Left lobe of liver (tissue), 2 donors: ENCODE measurements at regions not wholly inside any gene's neighbourhood (a gene's known extent, or its start where the extent isn't known, plus 50 kb on each side); places are given as distances from the start of the nearest gene placed in this dataset.

Source experiments
- ATAC-seq: fragments of 200-7000 bp; cut with Tn5 transposase; one replicate; pipeline ENCODE4 v1.9.1; 2020; ENCODE audit warnings: mild to moderate bottlenecking, moderate library complexity
- DNase-seq: peaks from one replicate; pipeline ENCODE4 v3.0.0-alpha.2; 2020; ENCODE audit warnings: low spot score
- donor health status: DM: no; HTN: no; CAD: no; lungs with moderate emphysema.
- donor health status: DM: no; HTN: yes; CAD: no.

- DNase-seq (no peak), ATAC-seq (no peak)
Observed at GRCh38 chr11:42161886-42162285, 702.4 kb upstream of the LRRC4C start.

- ATAC-seq (no peak), DNase-seq (no peak)
Observed at GRCh38 chr11:42169191-42169590, 709.7 kb upstream of the LRRC4C start.

GRCh38 chr11:42170601-42171000 lies 711.1 kb upstream of the LRRC4C start:
- ATAC-seq (no peak), DNase-seq (no peak)

GRCh38 chr11:42171046-42171445 lies 711.6 kb upstream of the LRRC4C start:
- DNase-seq (no peak), ATAC-seq (no peak)

- DNase-seq (no peak), ATAC-seq (no peak)
Observed at GRCh38 chr11:42172441-42172840, 713.0 kb upstream of the LRRC4C start.

GRCh38 chr11:42175203-42175602 lies 715.8 kb upstream of the LRRC4C start:
- ATAC-seq (no peak), DNase-seq (no peak)

- ATAC-seq = no peak
- DNase-seq = no peak
Observed at GRCh38 chr11:42179216-42179615, 719.8 kb upstream of the LRRC4C start.

- DNase-seq (no peak), ATAC-seq (no peak)
Observed at GRCh38 chr11:42195289-42196013, 736.0 kb upstream of the LRRC4C start.

- ATAC-seq = no peak
- no peak for DNase-seq
Observed at GRCh38 chr11:42200311-42200710, 740.9 kb upstream of the LRRC4C start.

- ATAC-seq (no peak), DNase-seq (no peak)
Observed at GRCh38 chr11:42201603-42202148, 742.2 kb upstream of the LRRC4C start.

- ATAC-seq = peak; percentile 100
- DNase-seq = peak; percentile 66
Observed at GRCh38 chr11:42205518-42205917, 746.1 kb upstream of the LRRC4C start.

GRCh38 chr11:42225664-42226063 lies 766.2 kb upstream of the LRRC4C start:
- no peak for DNase-seq

GRCh38 chr11:42232673-42233072 lies 773.2 kb upstream of the LRRC4C start:
- DNase-seq (no peak), ATAC-seq (no peak)

More at GRCh38 chr11:42225664-42226063, 766.2 kb upstream of the LRRC4C start:
- ATAC-seq = no peak

- DNase-seq = no peak
Observed at GRCh38 chr11:42234451-42234951, 775.0 kb upstream of the LRRC4C start.

GRCh38 chr11:42237701-42238235 lies 778.3 kb upstream of the LRRC4C start:
- ATAC-seq = no peak
- no peak for DNase-seq

More at GRCh38 chr11:42234451-42234951, 775.0 kb upstream of the LRRC4C start:
- ATAC-seq = no peak

- ATAC-seq (no peak), DNase-seq (no peak)
Observed at GRCh38 chr11:42239188-42239587, 779.7 kb upstream of the LRRC4C start.

GRCh38 chr11:42243385-42243784 lies 783.9 kb upstream of the LRRC4C start:
- ATAC-seq (no peak), DNase-seq (no peak)

GRCh38 chr11:42244376-42244775 lies 784.9 kb upstream of the LRRC4C start:
- ATAC-seq (no peak), DNase-seq (no peak)

- DNase-seq = no peak
- no peak for ATAC-seq
Observed at GRCh38 chr11:42249401-42249800, 789.9 kb upstream of the LRRC4C start.

GRCh38 chr11:42249956-42250355 lies 790.5 kb upstream of the LRRC4C start:
- no peak for DNase-seq

GRCh38 chr11:42251984-42252383 lies 792.5 kb upstream of the LRRC4C start:
- no peak for DNase-seq
- no peak for ATAC-seq

More at GRCh38 chr11:42249956-42250355, 790.5 kb upstream of the LRRC4C start:
- no peak for ATAC-seq

GRCh38 chr11:42253156-42253555 lies 793.7 kb upstream of the LRRC4C start:
- no peak for DNase-seq
- no peak for ATAC-seq
